ENCODE measurements at regions not wholly inside any gene's neighbourhood (a gene's known extent, or its start where the extent isn't known, plus 50 kb on each side); places are given as distances from the start of the nearest gene placed in this dataset.
A peak's percentile ranks its signal among the peaks of the same experiment; 100 is the strongest.

DNA sequence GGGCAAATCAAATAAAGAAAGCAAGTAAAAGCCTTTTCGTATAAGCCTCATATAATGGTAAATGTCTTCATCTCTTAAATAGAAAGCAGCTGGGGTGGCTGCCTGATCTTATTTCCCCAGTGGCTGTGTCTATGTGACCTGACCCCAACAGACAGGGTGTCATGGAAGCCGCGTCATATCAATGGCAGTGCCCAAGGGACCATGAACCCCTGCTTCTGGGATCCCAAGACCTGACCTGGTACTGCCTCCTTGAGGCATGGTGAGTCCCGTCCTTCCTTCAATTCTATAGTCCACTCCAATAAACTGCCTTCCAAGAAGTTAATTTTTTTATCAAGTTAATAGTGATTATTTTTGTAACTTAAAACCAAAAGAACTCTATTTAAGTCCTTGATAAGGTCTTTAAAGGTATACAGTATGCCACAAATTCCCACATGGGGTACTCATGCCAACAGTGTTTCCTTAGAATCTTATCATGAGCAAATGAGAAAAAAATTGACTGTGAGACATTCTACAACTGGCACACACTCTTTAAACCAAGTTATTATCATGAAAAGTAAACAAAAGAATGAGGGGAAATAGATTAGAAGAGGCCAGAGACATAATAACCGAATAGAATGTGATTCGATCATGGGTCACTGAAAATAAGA lies 104.6 kb downstream of the ADSS2 start:
- no peak for DNase-seq (ENCODE audit: low read depth in 2 of 2)

DNA sequence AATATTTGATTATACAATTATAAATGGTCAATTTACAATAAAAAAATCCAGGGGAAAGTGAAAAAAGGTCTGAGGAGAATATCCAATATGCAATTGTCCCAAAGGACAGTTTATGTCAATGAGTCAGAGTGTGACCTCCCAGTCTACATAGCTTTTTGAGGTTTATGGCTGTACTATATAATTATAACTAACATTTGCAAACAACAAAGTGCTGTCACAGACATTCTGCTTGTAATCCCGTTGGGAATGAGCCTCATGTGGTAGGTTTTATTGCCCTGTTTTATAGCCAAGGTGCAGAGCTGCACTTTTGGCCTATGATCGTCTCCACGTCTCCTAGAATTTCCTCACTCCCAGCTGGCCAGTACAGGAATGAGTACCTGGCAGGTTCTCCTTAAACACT lies 103.8 kb downstream of the ADSS2 start:
- DNase-seq (ENCODE audit: low read depth in 2 of 2) = no peak

DNA sequence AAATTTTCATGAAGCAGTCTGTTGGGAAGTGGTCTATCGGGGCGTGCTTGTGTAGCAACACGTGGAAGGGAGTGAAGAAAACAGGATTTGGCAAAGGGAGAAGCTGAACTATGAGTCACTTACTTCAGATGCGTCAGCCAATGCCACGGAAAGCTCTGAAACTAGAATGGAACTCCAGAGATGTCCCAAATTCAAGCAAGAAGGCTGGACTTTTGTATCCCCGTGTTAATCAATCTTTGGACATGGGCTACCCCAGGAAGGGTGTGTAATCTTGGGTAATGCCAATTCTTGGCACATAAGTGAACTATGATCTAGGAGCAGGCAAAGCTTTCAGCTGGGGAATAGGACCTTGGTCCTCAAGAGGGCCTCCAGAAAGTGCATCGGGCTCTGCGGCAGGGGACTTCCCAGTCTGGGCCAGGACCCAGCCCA lies 102.6 kb downstream of the ADSS2 start:
- no peak for DNase-seq (ENCODE audit: low read depth in 2 of 2)

DNA sequence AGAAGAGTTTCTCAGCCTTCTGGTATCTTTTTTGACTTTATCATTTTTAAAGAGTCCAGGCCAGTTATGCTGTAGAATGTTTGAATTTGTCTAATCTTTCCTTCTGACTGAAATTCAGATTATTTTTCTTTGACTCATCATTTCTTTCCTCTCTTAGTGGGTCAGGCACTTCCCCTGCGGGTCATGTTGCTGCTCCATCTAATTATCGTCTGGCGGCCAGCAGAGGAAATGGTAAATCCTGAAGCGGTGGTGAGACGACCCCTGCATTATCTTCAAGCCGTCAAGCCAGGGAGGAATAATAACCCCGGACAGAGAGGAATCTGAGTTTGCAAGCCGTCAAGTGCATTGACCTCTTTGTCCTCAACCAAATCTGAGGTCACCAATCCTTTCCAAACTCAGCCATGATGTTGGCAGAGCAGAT lies 102.1 kb downstream of the ADSS2 start:
- DNase-seq (ENCODE audit: low read depth in 2 of 2) = no peak

DNA sequence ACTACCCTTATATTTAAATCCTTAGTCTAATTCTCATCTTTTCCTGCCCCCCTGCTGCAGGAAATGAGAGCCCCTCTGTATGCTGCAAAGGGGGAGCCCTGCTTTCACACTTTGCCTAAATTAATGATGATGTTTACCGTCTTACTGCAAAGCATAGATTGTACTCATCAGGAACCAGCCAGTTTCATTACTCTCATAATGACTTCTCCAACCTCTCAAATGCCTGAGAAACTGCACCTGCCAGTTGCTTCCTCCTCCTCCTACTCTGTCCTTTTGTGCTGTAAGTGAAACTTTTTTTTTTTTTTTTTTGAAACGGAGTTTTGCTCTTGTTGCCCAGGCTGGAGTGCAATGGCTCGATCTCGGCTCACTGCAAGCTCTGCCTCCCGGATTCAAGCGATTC lies 101.7 kb downstream of the ADSS2 start:
- DNase-seq (ENCODE audit: low read depth in 2 of 2) = no peak

DNA sequence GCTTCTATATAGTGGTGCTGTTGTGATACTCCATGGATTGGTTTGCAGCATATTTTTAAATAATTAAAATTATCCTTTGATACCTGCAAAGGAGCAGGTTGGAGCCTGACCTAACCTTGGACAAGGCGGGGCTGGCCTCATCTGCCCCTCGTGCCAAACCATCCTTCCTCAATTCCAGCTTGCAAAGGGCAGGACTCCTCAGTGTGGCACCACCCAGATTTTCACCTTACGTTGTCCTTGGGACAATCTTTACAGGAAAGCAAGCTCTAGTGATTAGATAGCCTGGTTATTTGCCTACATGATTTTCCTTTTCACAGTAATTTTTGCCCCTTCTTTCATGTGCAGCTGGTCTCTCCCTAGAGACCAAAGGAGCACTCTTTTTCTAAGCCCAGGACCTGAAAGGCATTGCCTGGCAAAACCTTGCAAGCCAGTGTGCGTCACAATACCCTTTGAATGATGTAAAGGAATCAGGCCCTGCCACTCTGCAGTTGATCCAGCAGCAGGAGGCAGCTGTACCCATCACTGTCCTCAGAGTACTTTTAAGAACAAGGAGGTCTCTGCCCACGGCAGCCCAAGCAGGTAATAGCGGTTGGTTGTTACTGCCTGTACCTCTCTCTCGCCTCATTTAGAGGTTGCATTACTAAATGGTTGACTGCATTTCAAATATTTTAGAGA lies 99.4 kb downstream of the ADSS2 start:
- DNase-seq (ENCODE audit: low read depth in 2 of 2) = no peak

DNA sequence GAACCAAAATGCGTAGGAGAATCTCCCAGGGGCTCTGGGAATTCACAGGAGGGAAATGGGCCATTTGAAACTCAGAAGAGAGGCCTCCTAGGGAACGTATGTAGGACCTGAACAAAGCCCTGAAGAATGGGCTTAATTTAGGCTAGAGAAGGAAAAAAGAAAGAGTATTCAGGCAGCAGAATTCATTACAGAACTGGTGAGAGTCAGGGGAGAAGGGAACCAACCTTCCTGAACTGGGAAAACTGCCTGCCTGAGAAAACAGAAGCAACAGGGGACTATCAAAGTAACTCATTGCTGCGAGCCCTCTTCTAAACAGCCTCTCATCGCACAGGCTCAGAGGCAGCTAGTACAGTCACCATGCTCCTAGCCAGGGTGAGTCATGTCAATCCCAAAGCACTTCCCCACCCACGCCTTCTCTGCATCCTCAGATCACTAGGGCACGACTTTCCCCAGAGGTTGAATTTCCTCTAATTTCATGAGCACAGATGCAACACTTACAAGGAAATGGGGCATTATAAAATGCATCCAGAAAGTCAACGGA lies 98.1 kb downstream of the ADSS2 start:
- peak in 1 of 2 experiments; percentile 11 for DNase-seq (ENCODE audit: low read depth in 2 of 2)

DNA sequence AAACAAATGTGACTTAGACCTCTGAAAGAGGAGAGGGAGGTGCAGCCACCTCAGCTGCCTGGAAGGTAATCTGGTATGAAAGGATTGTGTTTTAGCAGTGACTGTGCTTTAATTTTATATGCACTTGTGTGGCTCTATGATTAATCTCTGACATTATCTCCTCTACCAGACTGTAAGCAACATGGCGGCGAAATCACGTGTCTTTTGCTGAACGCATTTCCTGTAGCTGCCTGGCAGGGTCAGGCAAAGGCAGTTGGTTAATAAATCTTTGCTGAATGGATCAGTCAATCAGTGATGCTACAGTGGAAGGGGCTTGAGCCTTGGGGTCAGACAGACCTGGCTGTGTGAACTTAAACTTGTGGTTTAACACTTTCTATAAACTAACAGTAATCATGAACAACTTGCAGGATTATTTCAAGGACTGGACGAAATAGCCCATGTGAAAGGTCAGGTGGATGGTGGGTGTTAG lies 96.9 kb downstream of the ADSS2 start:
- DNase-seq (ENCODE audit: low read depth in 2 of 2) = no peak

DNA sequence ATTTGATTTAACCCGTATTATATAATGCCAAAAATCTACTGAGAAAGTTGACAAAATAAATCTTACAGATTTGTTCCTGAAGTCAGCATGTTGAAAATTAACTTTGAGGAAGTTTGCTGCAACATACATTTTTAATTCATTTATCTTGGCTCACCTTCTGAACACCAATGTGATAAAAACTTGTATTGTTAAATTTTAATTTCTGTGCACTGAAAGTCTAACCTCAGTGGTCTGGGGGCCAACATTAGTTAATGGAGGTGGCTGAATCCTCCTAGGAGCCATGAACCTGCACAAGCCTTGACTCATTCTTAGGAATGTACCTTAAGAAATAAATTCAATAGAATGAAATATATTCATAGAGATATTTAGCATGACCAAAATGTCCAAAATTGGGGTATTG lies 95.3 kb downstream of the ADSS2 start:
- DNase-seq (ENCODE audit: low read depth in 2 of 2) = no peak

Measured in stimulated activated CD4-positive, alpha-beta T cell treated with anti-CD3 and anti-CD28 coated beads, Interleukin-12 subunit alpha, Interleukin-12 subunit beta, amount 100 ng/mL, for 24 hours (primary cell).